ENCODE measurements at regions not wholly inside any gene's neighbourhood (a gene's known extent, or its start where the extent isn't known, plus 50 kb on each side); places are given as distances from the start of the nearest gene placed in this dataset.

DNA sequence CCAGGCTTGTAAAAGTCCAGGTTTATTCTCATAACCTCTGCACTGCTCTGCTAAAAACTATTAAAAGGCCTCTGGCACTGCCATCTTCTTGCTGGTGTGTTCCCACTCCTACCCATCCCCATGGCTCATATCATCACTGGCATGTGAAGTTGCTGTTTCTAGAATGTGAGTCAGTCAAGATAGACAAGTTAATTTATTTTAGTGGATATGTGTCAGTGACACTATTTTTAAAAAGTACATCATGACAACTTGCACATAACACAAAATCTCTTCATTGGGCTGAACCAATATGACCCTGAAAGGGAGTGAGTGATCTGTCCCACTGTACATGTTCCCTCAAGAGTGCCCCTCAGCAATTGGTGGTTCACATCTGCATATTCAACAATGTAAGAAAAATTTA is 299.7 kb downstream of the NFIB start:
- Mint-ChIP-seq H3K4me3 (ENCODE audit: unreplicated experiment) (no peak overlapping the region), H3K4me1 (ENCODE audit: low read depth, unreplicated experiment) (no peaks in the 10 kb centered on the region), H3K9me3 (ENCODE audit: unreplicated experiment) (no peaks in the 10 kb centered on the region), H3K27me3 (ENCODE audit: unreplicated experiment) (peaks cover 2% of the 10 kb centered on the region), H3K27ac (ENCODE audit: unreplicated experiment) (no peak overlapping the region), H3K36me3 (ENCODE audit: unreplicated experiment) (no peaks in the 10 kb centered on the region)
- no peak for DNase-seq
- TF ChIP-seq, protein P1, sequence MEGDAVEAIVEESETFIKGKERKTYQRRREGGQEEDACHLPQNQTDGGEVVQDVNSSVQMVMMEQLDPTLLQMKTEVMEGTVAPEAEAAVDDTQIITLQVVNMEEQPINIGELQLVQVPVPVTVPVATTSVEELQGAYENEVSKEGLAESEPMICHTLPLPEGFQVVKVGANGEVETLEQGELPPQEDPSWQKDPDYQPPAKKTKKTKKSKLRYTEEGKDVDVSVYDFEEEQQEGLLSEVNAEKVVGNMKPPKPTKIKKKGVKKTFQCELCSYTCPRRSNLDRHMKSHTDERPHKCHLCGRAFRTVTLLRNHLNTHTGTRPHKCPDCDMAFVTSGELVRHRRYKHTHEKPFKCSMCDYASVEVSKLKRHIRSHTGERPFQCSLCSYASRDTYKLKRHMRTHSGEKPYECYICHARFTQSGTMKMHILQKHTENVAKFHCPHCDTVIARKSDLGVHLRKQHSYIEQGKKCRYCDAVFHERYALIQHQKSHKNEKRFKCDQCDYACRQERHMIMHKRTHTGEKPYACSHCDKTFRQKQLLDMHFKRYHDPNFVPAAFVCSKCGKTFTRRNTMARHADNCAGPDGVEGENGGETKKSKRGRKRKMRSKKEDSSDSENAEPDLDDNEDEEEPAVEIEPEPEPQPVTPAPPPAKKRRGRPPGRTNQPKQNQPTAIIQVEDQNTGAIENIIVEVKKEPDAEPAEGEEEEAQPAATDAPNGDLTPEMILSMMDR (IDR thresholded peaks at IDR 0.05; ENCODE audit: partially characterized antibody, unreplicated experiment), result no peak

DNA sequence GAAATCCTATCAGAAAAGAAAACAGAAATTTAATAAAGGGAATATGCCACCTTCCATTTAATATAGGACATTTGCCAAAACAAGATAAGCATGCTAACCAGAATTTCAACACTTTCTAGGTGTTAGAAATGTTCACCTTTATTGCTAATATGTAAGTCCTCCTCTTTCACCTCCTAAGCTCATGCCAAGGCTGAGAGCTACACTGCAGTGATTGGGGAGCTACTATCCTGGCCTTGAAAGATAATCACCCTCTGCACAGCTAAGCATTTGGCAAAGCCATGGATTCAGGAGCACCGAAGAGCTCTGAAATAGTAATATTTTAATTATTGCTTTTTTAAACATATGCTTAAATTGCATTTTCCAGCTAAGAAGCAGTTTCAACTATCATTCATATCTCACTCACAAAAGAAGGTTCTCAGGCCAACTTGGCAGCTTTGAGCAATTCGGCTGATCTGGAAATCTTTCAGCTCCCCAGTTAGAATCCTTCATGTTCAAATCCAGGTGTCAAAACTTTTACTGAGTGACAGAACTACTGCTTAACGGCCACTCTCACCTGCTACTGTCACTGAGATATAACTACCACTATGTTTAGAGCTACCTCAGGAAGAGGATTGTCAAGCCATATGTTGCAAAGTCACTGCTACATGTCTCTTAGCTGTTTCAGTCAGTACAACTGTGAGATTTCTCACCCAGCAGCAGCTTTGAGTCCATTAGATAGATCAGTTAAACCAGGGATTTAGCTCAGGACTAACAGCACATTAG is 302.0 kb downstream of the NFIB start:
- TF ChIP-seq, protein P1 (IDR thresholded peaks at IDR 0.05; ENCODE audit: partially characterized antibody, unreplicated experiment), result no peak
- peaks cover 2% of the 10 kb centered on the region for H3K27me3 Mint-ChIP-seq (ENCODE audit: unreplicated experiment)
- DNase-seq, result no peak

DNA sequence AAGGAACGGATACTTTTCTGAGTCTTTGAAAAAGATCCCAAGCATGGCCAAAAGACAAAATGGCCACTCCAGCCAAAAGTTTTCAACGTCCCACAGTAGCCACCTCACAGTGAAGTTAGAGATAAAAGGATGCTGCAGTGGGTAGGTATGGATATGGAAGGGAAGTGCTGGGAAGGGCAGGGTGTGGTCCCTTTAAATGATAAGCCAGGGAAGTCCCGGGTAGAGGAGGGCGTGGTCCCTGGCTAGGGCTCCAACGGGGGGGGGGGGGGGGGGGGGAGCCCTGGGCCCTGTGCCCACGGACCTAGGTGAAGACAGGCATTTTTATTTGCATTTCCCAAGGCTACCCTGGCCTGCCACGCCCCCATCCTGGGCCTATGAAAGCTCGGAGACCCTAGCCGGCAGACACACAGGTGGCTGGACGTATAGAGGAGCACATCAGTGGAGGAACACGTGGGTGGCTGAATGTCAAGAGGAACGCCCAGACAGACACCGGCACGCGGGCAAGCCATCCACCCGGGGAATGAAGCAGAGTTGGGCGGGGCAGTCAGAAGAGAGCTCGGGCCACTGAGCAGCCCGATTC is 306.7 kb downstream of the NFIB start:
- no peak for DNase-seq
- peaks cover 3% of the 10 kb centered on the region for H3K4me1 Mint-ChIP-seq (ENCODE audit: low read depth, unreplicated experiment)
- TF ChIP-seq, protein P1 (IDR thresholded peaks at IDR 0.05; ENCODE audit: partially characterized antibody, unreplicated experiment), result no peak
- H3K36me3 Mint-ChIP-seq (ENCODE audit: unreplicated experiment), result no peaks in the 10 kb centered on the region
- H3K27me3 Mint-ChIP-seq (ENCODE audit: unreplicated experiment), result peaks cover 2% of the 10 kb centered on the region
- no peaks in the 10 kb centered on the region for H3K9me3 Mint-ChIP-seq (ENCODE audit: unreplicated experiment)
- H3K4me3 Mint-ChIP-seq (ENCODE audit: unreplicated experiment), result no peak overlapping the region
- no peak overlapping the region for H3K27ac Mint-ChIP-seq (ENCODE audit: unreplicated experiment)

More for the DNA sequence above, 302.0 kb downstream of the NFIB start:
- Mint-ChIP-seq H3K4me1 (ENCODE audit: low read depth, unreplicated experiment) (no peaks in the 10 kb centered on the region), H3K36me3 (ENCODE audit: unreplicated experiment) (no peaks in the 10 kb centered on the region), H3K9me3 (ENCODE audit: unreplicated experiment) (no peaks in the 10 kb centered on the region), H3K27ac (ENCODE audit: unreplicated experiment) (no peak overlapping the region), H3K4me3 (ENCODE audit: unreplicated experiment) (no peak overlapping the region)

DNA sequence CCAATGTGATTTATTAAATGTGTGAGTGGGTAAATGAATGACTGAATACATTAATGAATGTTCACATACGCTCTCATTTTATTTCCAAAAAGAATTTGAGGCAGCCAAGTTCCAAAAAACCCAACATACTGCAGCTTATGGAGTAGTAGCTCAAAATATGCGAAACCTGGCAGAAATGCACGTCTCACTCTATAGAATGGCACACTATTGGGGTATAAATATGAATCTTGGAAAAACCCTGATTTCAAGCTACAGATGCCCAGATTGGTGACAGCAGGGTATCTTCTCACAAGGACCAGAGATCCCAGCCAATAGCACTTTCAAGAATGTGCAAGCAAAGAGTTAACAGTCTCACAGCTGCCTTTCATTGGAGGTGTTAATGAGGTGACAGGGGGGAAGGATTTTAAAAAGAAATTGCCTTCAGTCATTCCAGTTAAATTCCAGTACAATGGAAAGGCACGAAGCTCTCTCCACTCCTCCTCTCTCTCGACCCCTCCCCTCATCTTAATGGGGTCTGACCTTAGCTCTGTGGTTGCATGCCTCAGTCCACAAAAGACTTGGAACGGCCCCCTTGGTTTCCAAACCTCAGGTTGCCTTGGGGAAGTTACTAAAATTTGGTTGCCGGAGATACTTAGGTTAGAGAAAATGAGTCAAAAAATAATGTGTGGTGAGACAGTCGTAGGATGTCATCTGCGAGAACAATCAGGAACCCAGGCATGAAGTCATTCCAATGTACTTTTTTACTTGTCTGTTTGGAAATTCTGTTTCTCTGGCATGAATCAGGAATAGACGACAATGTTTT is 307.4 kb downstream of the NFIB start:
- TF ChIP-seq, protein P1 (IDR thresholded peaks at IDR 0.05; ENCODE audit: partially characterized antibody, unreplicated experiment), result no peak
- H3K36me3 Mint-ChIP-seq (ENCODE audit: unreplicated experiment), result no peaks in the 10 kb centered on the region
- no peak for DNase-seq
- no peaks in the 10 kb centered on the region for H3K9me3 Mint-ChIP-seq (ENCODE audit: unreplicated experiment)
- peaks cover 2% of the 10 kb centered on the region for H3K27me3 Mint-ChIP-seq (ENCODE audit: unreplicated experiment)
- no peak overlapping the region for H3K27ac Mint-ChIP-seq (ENCODE audit: unreplicated experiment)
- peaks cover 3% of the 10 kb centered on the region for H3K4me1 Mint-ChIP-seq (ENCODE audit: low read depth, unreplicated experiment)
- no peak overlapping the region for H3K4me3 Mint-ChIP-seq (ENCODE audit: unreplicated experiment)
